MG63 (cell line): ENCODE measurements at regions not wholly inside any gene's neighbourhood (a gene's known extent, or its start where the extent isn't known, plus 50 kb on each side); places are given as distances from the start of the nearest gene placed in this dataset.
"Not testable (repeated sequence)": the region's sequence is repeated elsewhere in the genome, so short reads cannot be mapped to it uniquely, and the experiment has no call there.

Experiments
- DNase-seq: peaks from one replicate; pipeline ENCODE4 v3.0.0-alpha.2; 2020
- H3K27me3 ChIP-seq: fragments of 250-450 bp; sonication (Bioruptor Pico); 2 replicates; pipeline ENCODE4 v1.5.1; 2020; ENCODE audit warnings: mild to moderate bottlenecking, moderate library complexity
- H3K36me3 ChIP-seq: fragments of 250-450 bp; sonication (Bioruptor Pico); 2 replicates; pipeline ENCODE4 v1.5.1; 2020; ENCODE audit warnings: mild to moderate bottlenecking, moderate library complexity
- H3K4me3 ChIP-seq: fragments of 250-450 bp; sonication (Bioruptor Pico); 2 replicates; pipeline ENCODE4 v1.5.1; 2020; ENCODE audit warnings: mild to moderate bottlenecking, moderate library complexity
- H3K9me3 ChIP-seq: fragments of 250-450 bp; sonication (Bioruptor Pico); 2 replicates; pipeline ENCODE4 v1.5.1; 2020; ENCODE audit warnings: mild to moderate bottlenecking, moderate library complexity

DNA sequence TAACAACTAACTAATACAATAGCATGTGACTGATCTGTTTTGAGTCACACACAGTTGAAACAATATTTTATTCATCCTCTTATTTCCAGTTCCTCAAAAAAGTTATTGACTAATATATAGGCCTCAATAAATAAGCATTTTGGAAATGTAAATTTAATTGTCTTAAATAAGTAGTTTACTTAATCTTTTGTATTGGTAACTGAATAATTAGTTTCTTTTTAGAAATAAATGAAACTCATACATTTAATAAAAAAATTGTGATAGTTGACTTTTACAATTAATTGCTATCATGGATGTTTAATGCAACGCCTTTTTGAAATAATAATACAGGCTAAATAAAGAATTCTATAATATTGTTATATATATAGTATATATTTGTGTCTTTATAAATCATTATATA lies 500.8 kb upstream of the PCDH20 start:
- Histone ChIP-seq H3K4me3 (no peak overlapping the region), H3K36me3 (no peaks in the 10 kb centered on the region), H3K27me3 (no peaks in the 10 kb centered on the region), H3K9me3 (no peaks in the 10 kb centered on the region)
- no peak for DNase-seq

DNA sequence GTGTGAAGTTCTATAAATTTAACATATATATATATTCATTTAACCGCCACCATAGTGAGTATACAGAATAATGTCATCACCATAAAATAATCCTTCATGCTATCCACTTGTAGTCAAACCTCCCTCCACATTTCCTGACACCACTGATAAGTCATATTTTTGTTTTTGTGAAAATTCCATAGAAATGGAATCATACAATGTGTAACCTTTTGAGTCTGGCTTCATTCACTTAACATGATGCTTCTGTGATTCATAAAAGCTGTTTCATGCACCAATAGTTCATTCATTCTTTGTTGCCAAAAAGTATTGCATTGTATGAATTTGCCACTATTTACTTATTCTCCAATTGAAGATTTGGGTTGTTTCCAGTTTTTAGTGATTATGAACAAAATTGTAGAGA lies 497.5 kb upstream of the PCDH20 start:
- Histone ChIP-seq H3K9me3 (no peaks in the 10 kb centered on the region), H3K4me3 (no peak overlapping the region), H3K36me3 (no peaks in the 10 kb centered on the region), H3K27me3 (no peaks in the 10 kb centered on the region)
- no peak for DNase-seq

DNA sequence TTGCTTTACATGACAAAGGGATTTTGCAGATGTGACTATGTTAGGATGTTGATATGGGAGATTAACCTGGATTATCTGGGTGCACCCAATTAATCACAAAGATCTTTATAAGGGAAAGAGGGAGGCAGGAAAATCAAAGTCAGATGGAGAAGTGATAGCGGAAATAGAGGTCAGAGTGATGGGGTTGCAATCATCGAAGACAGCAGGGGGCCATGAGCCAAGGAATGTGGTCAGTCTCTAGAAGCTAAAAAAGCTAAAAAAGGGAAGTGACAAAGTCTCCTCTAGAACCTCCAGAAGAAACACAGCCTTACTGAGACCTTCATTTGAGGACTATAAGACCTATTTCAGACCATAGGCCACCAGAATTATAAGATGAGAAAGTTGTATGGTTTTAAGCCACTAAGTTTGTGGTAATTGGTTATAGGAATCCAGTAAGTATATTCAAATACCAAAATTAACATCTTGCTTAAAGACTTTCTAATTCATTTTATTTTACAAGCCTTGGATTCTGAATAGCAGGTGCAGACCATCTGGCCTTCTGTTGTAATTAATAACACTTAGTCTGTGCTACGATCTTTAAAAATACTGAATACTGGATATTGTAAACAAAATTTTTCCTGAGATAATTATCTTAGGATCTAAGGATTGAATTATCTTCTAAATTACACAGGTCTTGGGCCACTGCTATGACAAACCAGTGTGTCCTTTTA lies 493.4 kb upstream of the PCDH20 start:
- no peak for DNase-seq
- Histone ChIP-seq H3K4me3 (no peak overlapping the region), H3K27me3 (no peaks in the 10 kb centered on the region), H3K9me3 (no peaks in the 10 kb centered on the region), H3K36me3 (no peaks in the 10 kb centered on the region)

- H3K27me3 ChIP-seq, result no peaks in the 10 kb centered on the region
- H3K9me3 ChIP-seq, result no peaks in the 10 kb centered on the region
- DNase-seq, result no peak
- H3K4me3 ChIP-seq, result no peak overlapping the region
- H3K36me3 ChIP-seq, result no peaks in the 10 kb centered on the region
Measured at GRCh38 chr13:61905054-61905453, 489.4 kb upstream of the PCDH20 start.

- H3K9me3 ChIP-seq, result no peaks in the 10 kb centered on the region
- no peak overlapping the region for H3K4me3 ChIP-seq
- no peak for DNase-seq
- H3K27me3 ChIP-seq, result no peaks in the 10 kb centered on the region
- no peaks in the 10 kb centered on the region for H3K36me3 ChIP-seq
Measured at GRCh38 chr13:61901946-61902541, 486.4 kb upstream of the PCDH20 start.

- H3K27me3 ChIP-seq, result peaks cover 3% of the 10 kb centered on the region; the same call in 1 of the 2 replicates
- H3K36me3 ChIP-seq, result no peaks in the 10 kb centered on the region
- DNase-seq, result no peak
- no peaks in the 10 kb centered on the region for H3K9me3 ChIP-seq
- H3K4me3 ChIP-seq, result no peak overlapping the region
Measured at GRCh38 chr13:61900033-61900432, 484.4 kb upstream of the PCDH20 start.

DNA sequence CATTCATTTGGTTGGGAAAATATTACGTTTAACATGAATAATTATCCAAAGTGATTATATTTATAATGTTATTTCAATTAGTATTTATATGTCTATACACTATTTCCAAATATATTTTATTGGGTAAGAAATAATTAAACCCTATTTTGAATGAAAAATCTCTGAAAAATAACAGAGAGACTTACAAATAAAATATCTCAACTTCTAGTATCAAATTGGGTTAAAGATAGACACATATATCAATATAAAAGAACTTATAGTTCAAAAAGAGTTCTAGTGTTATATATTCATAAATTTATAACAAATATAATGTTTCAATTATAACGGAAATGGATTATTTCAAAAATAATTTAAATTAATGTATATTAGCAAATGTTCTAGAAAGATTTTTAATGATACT lies 482.6 kb upstream of the PCDH20 start:
- H3K9me3 ChIP-seq, result no peaks in the 10 kb centered on the region
- no peak for DNase-seq
- no peaks in the 10 kb centered on the region for H3K36me3 ChIP-seq
- H3K27me3 ChIP-seq, result peaks cover 3% of the 10 kb centered on the region; the same call in 1 of the 2 replicates
- H3K4me3 ChIP-seq, result no peak overlapping the region

- Histone ChIP-seq H3K9me3 (no peaks in the 10 kb centered on the region), H3K4me3 (no peak overlapping the region), H3K36me3 (no peaks in the 10 kb centered on the region), H3K27me3 (no peaks in the 10 kb centered on the region; the same call in 1 of the 2 replicates)
- DNase-seq, result no peak
Measured at GRCh38 chr13:61891401-61891800, 475.8 kb upstream of the PCDH20 start.

GRCh38 chr13:61884830-61885229 lies 469.2 kb upstream of the PCDH20 start:
- Histone ChIP-seq H3K9me3 (no peaks in the 10 kb centered on the region), H3K4me3 (no peak overlapping the region), H3K27me3 (no peaks in the 10 kb centered on the region), H3K36me3 (no peaks in the 10 kb centered on the region)
- DNase-seq, result no peak

GRCh38 chr13:61880578-61881283 lies 465.1 kb upstream of the PCDH20 start:
- no peak overlapping the region for H3K4me3 ChIP-seq
- DNase-seq, result peak; percentile 15
- no peaks in the 10 kb centered on the region for H3K36me3 ChIP-seq
- H3K9me3 ChIP-seq, result no peaks in the 10 kb centered on the region
- H3K27me3 ChIP-seq, result no peaks in the 10 kb centered on the region

DNA sequence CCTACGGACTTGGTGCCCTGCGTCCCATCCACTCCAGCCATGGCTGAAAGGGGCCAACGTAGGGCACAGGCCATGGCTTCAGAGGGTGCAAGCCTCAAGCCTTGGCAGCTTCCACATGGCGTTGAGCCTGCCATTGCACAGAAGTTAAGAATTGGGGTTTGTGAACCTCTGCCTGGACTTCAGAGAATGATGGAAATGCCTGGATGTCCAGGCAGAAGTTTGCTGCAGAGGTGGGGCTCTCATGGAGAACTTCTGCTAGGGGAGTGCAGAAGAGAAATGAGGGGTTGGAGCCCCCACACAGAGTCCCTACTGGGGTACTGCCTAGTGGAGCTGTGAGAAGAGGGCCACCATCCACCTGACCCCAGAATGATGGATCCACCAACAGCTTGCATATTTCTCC lies 462.9 kb upstream of the PCDH20 start:
- not testable (repeated sequence) for H3K27me3 ChIP-seq, DNase-seq, H3K9me3 ChIP-seq, H3K4me3 ChIP-seq, H3K36me3 ChIP-seq

DNA sequence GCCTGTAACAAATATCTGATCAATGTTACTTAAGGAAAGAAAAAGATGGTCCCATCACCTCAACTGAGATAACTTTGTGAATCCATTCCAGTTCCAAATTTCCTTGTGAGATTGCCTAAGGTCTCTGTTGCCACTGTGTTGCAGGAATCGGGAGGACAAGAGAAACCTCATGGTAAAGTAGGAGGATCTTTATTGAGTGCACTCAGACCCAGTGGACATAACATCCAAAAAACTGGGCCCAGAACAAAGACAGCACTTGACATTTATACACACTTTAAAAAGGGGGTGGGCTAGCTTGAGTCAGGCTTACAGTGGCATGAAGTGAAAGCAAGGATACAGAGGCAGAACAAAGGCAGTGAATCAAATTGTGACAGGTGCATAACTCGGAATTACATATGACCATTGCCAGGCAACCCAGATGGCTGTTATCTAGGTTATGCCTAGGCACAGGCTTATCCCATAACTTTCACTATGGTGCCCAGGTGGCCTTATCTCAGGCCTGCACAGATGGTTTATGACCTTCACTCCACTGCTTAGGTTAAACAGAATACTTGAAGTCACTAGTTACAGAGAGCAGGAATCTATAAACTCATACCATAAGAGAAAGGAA lies 459.4 kb upstream of the PCDH20 start:
- Histone ChIP-seq H3K27me3 (no peaks in the 10 kb centered on the region), H3K36me3 (no peaks in the 10 kb centered on the region), H3K4me3 (no peak overlapping the region), H3K9me3 (no peaks in the 10 kb centered on the region)
- no peak for DNase-seq

DNA sequence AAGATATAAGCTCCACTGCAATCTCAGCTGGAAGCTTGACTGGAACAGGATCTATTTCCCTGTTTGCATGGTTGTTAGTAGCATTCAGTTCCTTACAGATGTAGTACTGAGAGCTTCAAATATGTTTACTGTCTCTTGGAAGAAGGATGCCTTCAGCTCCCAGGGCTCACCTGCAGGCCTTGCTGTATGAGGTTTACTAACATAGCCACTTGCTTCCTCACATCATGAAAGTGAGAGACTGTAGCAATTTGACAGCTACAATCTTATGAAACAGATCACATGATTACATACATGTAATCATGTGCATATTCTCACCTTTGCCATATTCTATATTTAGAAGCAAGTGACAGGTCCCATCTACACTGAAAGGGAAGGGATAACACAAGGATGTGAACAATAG lies 458.1 kb upstream of the PCDH20 start:
- no peaks in the 10 kb centered on the region for H3K9me3 ChIP-seq
- no peaks in the 10 kb centered on the region for H3K36me3 ChIP-seq
- no peak for DNase-seq
- no peak overlapping the region for H3K4me3 ChIP-seq
- H3K27me3 ChIP-seq, result no peaks in the 10 kb centered on the region

DNA sequence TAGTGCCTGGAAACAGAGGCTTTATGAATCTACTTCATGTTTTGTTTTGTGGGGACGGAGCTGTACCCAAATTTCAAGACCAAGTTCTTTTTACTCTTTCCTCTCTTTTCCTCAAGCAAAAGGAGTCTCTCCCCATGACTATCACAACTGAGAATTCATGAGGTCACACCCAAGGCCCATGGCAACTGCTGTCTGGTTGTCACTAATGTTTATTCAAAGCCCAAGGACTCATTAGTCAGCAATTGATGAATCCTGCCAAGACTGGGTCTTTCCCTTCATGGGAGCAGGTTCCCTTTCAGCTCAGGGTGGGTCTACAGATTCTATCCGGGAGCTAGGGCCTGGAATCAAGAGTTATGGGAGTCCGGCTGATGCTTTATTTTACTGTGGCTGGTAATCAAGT lies 441.5 kb upstream of the PCDH20 start:
- no peak overlapping the region for H3K4me3 ChIP-seq
- H3K9me3 ChIP-seq, result no peaks in the 10 kb centered on the region
- no peaks in the 10 kb centered on the region for H3K36me3 ChIP-seq
- DNase-seq, result no peak
- no peaks in the 10 kb centered on the region for H3K27me3 ChIP-seq

- H3K27me3 ChIP-seq, result no peaks in the 10 kb centered on the region
- DNase-seq, result no peak
- no peak overlapping the region for H3K4me3 ChIP-seq
- no peaks in the 10 kb centered on the region for H3K9me3 ChIP-seq
- no peaks in the 10 kb centered on the region for H3K36me3 ChIP-seq
Measured at GRCh38 chr13:61852116-61852619, 436.5 kb upstream of the PCDH20 start.

DNA sequence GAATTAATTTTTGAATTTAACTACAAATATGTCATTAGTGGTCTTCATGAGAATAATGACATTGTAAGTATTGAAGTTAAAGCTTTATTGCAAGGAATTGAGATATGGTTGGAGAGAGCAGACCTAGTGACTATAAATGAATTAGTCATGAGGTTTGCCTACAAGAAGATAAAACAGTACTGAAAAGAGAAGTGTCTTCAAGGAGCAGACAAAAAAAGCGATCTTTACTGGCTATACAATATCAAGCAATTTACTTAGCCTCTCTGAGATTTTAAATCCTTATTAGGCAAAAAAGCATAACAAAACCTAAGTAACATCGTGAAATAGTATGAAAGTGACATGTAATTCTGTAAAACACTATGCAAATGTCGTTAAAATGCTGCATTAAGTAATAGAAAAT lies 435.1 kb upstream of the PCDH20 start:
- H3K27me3 ChIP-seq, result no peaks in the 10 kb centered on the region
- DNase-seq, result no peak
- no peaks in the 10 kb centered on the region for H3K36me3 ChIP-seq
- no peak overlapping the region for H3K4me3 ChIP-seq
- no peaks in the 10 kb centered on the region for H3K9me3 ChIP-seq

GRCh38 chr13:61838568-61838967 lies 422.9 kb upstream of the PCDH20 start:
- no peak overlapping the region for H3K4me3 ChIP-seq
- no peak for DNase-seq

More at GRCh38 chr13:61838568-61838967, 422.9 kb upstream of the PCDH20 start:
- Histone ChIP-seq H3K9me3 (no peaks in the 10 kb centered on the region), H3K36me3 (no peaks in the 10 kb centered on the region), H3K27me3 (no peaks in the 10 kb centered on the region)
